ENCODE measurements at regions not wholly inside any gene's neighbourhood (a gene's known extent, or its start where the extent isn't known, plus 50 kb on each side); places are given as distances from the start of the nearest gene placed in this dataset.
"Not testable (repeated sequence)": the region's sequence is repeated elsewhere in the genome, so short reads cannot be mapped to it uniquely, and the experiment has no call there.

GRCh38 chr3:103515116-103515515 is 1080.3 kb downstream of the ZPLD1 start:
- no peak for DNase-seq

GRCh38 chr3:103516950-103517349 is 1082.1 kb downstream of the ZPLD1 start:
- no peak for DNase-seq

DNA sequence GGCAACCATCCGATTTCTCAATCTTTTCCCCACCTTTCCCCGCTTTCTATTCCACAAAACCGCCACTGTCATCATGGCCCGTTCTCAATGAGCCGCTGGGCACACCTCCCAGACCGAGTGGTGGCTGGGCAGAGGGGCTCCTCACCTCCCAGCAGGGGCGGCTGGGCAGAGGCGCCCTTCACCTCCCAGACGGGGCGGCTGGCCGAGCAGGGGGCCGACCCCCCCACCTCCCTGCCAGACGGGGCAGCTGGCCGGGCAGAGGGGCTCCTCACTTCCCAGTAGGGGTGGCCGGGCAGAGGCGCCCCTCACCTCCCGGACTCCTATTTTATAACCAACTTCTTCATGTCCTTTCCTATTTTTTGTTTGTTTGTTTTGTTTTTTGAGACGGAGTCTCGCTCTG is 1096.5 kb downstream of the ZPLD1 start:
- not testable (repeated sequence) for DNase-seq

DNA sequence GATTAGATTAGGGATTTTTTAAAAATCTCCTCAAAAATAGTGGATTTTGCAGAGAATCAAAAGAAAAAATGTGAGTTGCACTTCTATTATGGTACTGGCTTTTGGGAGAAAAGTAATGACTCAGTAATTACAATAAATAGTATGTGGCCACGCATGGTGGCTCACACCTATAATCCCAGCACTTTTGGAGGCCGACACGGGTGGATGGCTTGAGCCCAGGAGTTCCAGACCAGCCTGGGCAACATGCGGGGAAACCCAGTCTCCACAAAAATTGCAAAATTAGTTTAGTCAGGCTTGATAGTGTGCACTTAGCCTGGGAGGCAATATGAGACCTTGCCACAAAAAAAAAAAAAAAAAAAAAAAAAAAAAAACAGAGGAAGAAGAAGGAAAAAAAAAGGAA is 1098.2 kb downstream of the ZPLD1 start:
- DNase-seq, result no peak

DNA sequence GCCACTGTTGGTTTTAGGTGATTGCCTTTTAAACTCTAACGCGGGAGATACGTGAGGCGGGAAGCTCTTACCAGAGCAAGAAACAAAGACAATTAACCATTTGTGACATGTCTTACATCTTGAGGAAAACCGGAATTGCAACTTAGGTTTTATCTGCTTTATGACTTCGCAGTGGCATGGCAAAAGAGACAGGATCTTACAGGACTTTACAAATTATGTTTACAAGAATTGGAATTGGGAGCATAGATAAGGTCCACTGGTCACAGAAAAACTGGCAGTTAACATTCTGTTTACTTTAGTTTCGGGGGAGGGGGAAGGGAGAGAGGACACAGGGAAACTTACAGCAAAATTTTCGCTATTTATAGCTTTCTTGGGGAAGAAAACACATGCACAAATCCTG is 1119.6 kb downstream of the ZPLD1 start:
- no peak for DNase-seq

GRCh38 chr3:103564116-103564515 is 1129.3 kb downstream of the ZPLD1 start:
- DNase-seq, result not testable (repeated sequence)

- no peak for DNase-seq
Observed at GRCh38 chr3:103585809-103586208, 1151.0 kb downstream of the ZPLD1 start.

DNA sequence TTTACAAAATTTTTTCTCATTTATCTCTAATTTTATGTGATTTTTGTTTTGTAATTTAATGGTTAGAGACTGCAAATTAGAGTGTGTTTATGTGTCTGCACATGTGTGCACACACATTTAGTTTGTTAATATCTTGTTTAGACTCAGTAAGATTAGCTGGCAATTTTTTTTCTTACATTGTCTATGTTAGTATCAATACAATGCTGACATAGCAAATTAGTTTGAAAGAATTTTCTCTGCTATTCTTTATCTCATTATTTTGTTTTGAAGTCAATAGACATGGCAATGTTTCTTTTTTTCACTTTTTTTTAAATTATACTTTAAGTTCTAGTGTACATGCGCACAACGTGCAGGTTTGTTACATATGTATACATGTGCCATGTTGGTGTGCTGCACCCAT is 1155.0 kb downstream of the ZPLD1 start:
- DNase-seq, result no peak

DNA sequence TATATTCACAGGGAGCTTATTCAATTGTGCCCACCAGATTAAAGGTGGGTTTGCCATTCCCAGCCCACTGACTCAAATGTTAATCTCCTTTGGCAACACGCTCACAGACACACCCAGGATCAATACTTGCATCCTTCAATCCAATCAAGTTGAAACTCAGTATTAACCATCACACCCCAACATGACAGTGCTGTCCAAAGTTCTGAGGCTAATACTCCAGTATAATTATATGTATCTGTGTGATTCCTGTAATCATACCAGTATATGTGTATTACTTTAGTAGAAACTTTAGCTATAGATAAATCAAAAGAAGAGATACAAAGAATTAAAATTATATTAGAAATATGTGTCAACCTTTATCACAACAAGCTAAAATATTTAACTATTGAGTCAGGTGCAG is 1166.0 kb downstream of the ZPLD1 start:
- no peak for DNase-seq

- DNase-seq, result no peak
Observed at GRCh38 chr3:103601666-103602065, 1166.9 kb downstream of the ZPLD1 start.

- DNase-seq, result no peak
Observed at GRCh38 chr3:103609472-103609871, 1174.7 kb downstream of the ZPLD1 start.

DNA sequence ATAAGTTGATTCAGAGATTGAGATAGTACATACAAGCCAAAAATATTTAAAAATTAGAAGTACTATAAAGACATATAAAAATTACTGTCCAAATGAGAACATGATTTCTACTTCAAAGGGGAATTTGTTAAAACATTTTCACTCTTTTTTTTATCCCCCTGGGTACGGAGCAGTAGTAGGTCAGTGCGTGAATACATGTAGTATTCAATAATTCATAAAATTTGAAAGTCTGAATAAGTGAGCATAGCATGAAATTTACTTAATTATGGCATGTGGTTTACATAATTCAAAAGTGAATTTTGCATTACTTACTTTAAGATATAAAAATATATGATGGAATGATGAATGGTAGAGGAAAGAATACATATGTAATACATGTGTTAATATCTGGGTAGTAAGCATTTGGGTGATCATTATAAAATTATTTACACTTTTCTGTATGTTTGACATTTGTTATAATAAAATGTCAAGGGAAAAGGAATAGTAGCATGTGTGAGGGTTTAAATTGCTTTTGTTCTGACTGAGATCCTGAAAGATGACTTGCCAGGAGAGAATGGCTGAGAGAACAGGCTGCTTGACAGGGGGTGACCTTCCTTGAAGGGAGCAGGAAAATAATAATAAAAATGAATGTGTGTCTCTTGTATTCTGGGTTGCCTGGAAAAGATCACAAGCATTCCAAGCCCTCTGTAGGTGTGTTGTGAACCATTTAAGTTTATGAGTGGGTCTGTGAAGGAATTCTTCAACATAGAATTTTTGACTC is 1178.8 kb downstream of the ZPLD1 start:
- no peak for DNase-seq

- DNase-seq, result no peak
Observed at GRCh38 chr3:103614719-103615118, 1179.9 kb downstream of the ZPLD1 start.

DNA sequence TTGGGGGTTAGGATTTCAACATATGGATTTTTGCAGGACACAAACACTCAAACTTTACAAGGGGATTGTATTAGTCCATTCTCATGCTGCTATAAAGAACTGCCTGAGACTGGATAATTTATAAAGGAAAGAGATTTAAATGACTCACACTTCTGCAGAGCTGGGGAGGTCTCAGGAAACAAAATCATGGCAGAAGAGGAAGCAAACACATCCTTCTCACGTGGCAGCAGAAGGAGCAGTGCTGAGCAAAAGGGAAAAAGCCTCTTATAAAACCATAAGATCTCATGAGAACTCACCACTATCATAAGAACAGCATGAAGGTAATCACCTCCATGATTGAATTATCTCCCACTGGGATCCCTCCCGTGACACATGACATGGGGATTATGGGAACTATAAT is 1183.1 kb downstream of the ZPLD1 start:
- no peak for DNase-seq

GRCh38 chr3:103624271-103624670 is 1189.5 kb downstream of the ZPLD1 start:
- no peak for DNase-seq

DNA sequence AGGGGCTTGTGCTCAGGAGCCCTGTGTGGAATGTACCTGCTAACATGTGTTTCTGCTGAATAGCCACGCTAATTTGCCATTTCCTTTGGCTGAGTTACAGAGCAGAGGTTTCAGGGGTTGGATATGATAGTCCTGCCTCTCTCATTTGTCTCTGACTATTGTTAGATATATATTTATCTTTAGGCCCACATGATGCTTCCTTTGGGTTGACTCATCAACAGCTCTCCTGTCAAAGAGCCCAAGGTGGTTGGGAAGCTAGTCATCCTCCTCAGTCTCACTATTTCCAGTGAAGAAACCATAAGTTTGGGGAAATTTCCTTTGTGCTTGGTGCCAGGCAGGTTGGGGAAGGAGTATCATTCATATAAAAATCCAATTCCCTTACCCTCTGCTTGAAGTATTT is 1194.6 kb downstream of the ZPLD1 start:
- DNase-seq, result no peak

DNA sequence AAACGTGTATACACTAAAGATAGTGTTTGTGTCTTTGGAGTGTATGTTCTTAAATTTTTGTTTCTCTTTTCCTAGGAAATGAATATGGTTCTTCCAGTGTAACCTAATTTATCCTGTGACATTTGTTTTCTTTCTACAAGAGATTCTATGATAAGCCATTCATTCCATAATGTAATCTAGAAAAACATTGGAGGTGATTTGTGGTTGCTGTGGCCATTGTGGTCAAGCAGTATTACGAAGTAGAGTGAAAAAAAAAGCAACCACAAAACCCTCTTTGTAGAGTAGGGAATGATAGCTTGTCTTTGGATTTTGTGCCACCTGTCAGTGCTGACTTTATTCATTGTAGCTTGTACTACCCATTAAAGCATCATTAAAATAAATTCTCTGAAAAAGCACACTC is 1209.6 kb downstream of the ZPLD1 start:
- DNase-seq, result no peak

GRCh38 chr3:103653996-103654395 is 1219.2 kb downstream of the ZPLD1 start:
- no peak for DNase-seq

GRCh38 chr3:103657756-103658155 is 1222.9 kb downstream of the ZPLD1 start:
- no peak for DNase-seq

- no peak for DNase-seq
Observed at GRCh38 chr3:103660810-103661209, 1226.0 kb downstream of the ZPLD1 start.

DNA sequence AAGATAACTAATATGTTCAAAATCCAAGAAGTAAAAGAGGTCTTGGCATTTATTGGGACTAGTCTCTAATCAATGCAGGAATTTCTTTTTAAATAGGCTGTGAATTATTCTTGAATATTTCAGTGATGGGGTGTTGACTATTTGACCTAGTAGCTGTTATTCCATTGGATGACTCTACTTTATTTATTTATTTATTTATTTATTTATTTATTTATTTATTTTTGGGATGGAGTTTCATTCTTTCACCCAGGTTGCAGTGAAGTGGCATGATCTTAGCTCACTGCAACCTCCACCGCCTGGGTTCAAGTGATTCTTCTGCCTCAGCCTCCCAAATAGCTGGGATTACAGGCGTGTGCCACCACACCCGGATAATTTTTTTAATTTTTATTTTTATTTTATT is 1227.8 kb downstream of the ZPLD1 start:
- DNase-seq, result no peak

- no peak for DNase-seq
Observed at GRCh38 chr3:103672346-103672745, 1237.5 kb downstream of the ZPLD1 start.

- no peak for DNase-seq
Observed at GRCh38 chr3:103684904-103685303, 1250.1 kb downstream of the ZPLD1 start.

DNA sequence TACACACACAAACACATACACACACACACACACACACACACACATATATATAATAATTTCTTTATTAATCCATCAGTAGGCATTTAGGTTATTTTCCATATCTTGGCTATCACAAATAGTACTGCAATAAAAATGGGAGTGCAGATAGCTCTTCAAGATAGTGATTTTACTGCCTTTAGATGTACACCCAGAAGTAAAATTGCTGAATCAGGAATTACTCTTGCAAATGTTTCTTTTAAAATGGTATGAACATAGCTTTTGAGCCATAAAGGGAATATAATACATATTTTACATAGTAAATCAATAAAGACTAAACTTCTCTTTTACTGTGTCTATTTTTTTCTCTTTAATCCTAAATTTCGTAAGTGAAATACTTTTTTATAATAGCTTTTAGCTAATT is 1251.1 kb downstream of the ZPLD1 start:
- no peak for DNase-seq

DNA sequence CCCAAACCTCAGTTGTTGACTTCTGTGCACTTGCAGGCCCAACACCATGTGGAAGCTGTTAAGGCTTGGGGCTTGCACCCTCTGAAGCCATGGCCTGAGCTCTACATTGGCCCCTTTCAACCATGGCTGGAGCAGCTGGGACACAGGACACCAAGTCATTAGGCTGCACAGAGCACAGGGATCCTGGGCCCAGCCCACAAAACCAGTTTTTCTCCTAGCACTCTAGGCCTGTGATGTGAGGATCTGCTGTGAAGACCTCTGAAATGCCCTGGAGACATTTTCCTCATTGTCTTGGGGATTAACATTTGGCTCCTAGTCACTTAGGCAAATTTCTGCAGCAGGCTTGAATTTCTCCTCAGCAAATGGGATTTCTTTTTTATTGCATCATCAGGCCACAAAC is 1255.7 kb downstream of the ZPLD1 start:
- DNase-seq, result no peak
